NB4 (cell line): ENCODE measurements at regions not wholly inside any gene's neighbourhood (a gene's known extent, or its start where the extent isn't known, plus 50 kb on each side); places are given as distances from the start of the nearest gene placed in this dataset.

Source experiments
- MYC ChIP-seq: IDR thresholded peaks from 2 replicates; pipeline ENCODE4 v1.6.1; 2011; ENCODE audit warnings: low read depth, low read length
- POLR2A ChIP-seq: IDR thresholded peaks from 2 replicates; pipeline ENCODE4 v1.6.1; 2011; ENCODE audit warnings: mild to moderate bottlenecking; ENCODE audit not compliant: insufficient read length; ENCODE audit errors: extremely low read depth
- TF ChIP-seq, protein P1 (sequence below): IDR thresholded peaks from one replicate; pipeline ENCODE4 v1.5.1; 2012; ENCODE audit warnings: low read depth, low read length
- TF ChIP-seq, protein P2 (sequence below): IDR thresholded peaks from 2 replicates; pipeline ENCODE4 v1.6.1; 2011; ENCODE audit warnings: low read depth, low read length

DNA sequence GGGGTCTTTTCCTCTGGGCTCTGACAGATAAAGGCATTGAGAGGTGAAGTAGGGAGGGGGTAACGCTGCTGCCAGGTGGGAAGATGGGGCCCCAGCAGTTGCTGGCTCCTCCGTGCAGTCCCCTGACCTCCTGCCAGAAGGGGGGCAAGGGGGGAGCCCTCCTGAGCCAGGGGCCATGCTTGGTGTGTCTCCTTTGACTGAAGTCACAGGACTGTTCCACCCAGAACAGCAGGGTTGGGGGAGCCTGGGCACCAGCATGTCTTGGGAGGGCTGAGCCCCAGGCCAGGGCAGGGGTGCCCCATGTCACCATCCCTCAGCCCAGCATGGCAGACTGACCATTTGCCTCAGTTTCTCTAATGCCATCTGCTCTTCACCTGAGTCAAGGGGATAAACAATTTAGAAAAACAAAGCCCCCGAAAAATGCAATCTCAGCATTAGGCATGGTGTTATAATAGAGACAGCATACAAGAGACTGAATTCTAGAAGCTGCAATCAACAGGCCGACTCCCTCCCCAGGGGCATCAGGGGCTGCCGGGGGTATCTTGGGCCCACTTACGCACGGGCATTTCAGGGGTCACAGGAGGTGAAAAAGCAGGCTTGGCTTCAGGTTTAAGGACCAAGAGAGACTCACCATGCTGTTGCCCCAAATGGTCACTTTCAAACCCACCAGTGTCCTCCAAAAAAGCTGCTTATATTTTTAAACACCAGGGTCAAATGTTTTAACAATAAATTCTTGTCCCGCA, 108.6 kb upstream of the GPR26 start:
- TF ChIP-seq POLR2A (no peak), MYC (no peak)
- TF ChIP-seq, protein P1, sequence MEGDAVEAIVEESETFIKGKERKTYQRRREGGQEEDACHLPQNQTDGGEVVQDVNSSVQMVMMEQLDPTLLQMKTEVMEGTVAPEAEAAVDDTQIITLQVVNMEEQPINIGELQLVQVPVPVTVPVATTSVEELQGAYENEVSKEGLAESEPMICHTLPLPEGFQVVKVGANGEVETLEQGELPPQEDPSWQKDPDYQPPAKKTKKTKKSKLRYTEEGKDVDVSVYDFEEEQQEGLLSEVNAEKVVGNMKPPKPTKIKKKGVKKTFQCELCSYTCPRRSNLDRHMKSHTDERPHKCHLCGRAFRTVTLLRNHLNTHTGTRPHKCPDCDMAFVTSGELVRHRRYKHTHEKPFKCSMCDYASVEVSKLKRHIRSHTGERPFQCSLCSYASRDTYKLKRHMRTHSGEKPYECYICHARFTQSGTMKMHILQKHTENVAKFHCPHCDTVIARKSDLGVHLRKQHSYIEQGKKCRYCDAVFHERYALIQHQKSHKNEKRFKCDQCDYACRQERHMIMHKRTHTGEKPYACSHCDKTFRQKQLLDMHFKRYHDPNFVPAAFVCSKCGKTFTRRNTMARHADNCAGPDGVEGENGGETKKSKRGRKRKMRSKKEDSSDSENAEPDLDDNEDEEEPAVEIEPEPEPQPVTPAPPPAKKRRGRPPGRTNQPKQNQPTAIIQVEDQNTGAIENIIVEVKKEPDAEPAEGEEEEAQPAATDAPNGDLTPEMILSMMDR, result no peak
- TF ChIP-seq, protein P2, sequence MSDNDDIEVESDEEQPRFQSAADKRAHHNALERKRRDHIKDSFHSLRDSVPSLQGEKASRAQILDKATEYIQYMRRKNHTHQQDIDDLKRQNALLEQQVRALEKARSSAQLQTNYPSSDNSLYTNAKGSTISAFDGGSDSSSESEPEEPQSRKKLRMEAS, result no peak
